ENCODE measurements at regions not wholly inside any gene's neighbourhood (a gene's known extent, or its start where the extent isn't known, plus 50 kb on each side); places are given as distances from the start of the nearest gene placed in this dataset.

DNA sequence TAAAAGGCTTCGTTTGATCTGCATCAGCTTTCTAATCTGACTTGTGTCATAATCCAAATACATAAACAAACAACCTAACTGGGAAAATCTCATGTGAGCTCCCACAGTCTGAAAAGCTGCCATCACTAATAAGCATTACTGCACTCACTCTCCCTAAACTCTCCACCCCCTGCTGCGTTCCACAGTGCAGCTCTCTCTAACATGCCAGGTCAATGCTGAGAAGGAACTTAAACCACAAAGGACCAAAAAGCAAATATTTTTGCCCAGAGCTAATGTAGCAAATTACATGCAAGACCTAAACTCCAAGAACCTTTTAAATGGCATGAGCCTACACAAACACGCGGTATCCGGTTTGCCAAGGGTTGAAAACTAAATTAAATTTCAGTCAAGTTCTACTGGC is 542.3 kb upstream of the JARID2 start:
- TF ChIP-seq, protein P1, sequence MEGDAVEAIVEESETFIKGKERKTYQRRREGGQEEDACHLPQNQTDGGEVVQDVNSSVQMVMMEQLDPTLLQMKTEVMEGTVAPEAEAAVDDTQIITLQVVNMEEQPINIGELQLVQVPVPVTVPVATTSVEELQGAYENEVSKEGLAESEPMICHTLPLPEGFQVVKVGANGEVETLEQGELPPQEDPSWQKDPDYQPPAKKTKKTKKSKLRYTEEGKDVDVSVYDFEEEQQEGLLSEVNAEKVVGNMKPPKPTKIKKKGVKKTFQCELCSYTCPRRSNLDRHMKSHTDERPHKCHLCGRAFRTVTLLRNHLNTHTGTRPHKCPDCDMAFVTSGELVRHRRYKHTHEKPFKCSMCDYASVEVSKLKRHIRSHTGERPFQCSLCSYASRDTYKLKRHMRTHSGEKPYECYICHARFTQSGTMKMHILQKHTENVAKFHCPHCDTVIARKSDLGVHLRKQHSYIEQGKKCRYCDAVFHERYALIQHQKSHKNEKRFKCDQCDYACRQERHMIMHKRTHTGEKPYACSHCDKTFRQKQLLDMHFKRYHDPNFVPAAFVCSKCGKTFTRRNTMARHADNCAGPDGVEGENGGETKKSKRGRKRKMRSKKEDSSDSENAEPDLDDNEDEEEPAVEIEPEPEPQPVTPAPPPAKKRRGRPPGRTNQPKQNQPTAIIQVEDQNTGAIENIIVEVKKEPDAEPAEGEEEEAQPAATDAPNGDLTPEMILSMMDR (IDR thresholded peaks at IDR 0.05; ENCODE audit: poor library complexity): no peak
- no peak for TF ChIP-seq EZH2 (IDR thresholded peaks at IDR 0.05; ENCODE audit: borderline replicate concordance)
- TF ChIP-seq EZH2phosphoT487 (IDR thresholded peaks at IDR 0.05; ENCODE audit: low read depth, severe bottlenecking, unreplicated experiment): no peak
